Prostate gland (tissue), 2 donors: ENCODE measurements at regions not wholly inside any gene's neighbourhood (a gene's known extent, or its start where the extent isn't known, plus 50 kb on each side); places are given as distances from the start of the nearest gene placed in this dataset.

ENCODE experiments used
- DNase-seq: peaks from one replicate; pipeline ENCODE4 v3.0.0-alpha.2; 2019; ENCODE audit warnings: low spot score
- H3K27ac ChIP-seq, 2 donors: fragments of 200-600 bp; sonication (generic); 2 replicates each; pipeline ENCODE4 v1.5.1; 2017 to 2019
- H3K27me3 ChIP-seq: fragments of 200-600 bp; sonication (generic); replicated peaks from 2 replicates; pipeline ENCODE4 v1.5.1; 2019; ENCODE audit not compliant: insufficient read depth
- H3K36me3 ChIP-seq, 2 donors: fragments of 200-600 bp; sonication (generic); 1 replicate in 1 of 2; 2 replicates in 1 of 2; pipeline versions ENCODE4 v1.5.1 to v1.8.1; 2017 to 2019
- H3K4me1 ChIP-seq: fragments of 200-600 bp; sonication (generic); replicated peaks from 2 replicates; pipeline ENCODE4 v1.5.1; 2019
- H3K4me3 ChIP-seq, 2 donors: fragments of 200-600 bp; sonication (generic); 2 replicates each; pipeline ENCODE4 v1.5.1; 2017 to 2019
- H3K9me3 ChIP-seq: fragments of 200-600 bp; sonication (generic); 2 replicates; pipeline ENCODE4 v1.5.1; 2017
- POLR2A ChIP-seq: fragments of 450-650 bp; IDR thresholded peaks from one replicate; pipeline ENCODE4 v1.6.1; 2016; ENCODE audit warnings: antibody characterized with exemption, mild to moderate bottlenecking
- POLR2AphosphoS5 ChIP-seq: sonication (generic); formaldehyde crosslinking; IDR thresholded peaks from one replicate; pipeline ENCODE4 v1.6.1; 2017; ENCODE audit warnings: antibody characterized with exemption
- WGBS: methylation state at CpG from one replicate; pipeline ENCODE4 v1.1.5; 2018; 5-methylcytosine and 5-hydroxymethylcytosine counted together
- intact Hi-C: fragments of 100-400 bp; cut with DNase I; formaldehyde crosslinking; loops from one replicate; pipeline ENCODE4 v1.14.2; 2022
- TF ChIP-seq, protein P1 (sequence below), 4 experiments: fragments of 200-600 bp in 2 of 4; fragments of 450-650 bp in 2 of 4; sonication (generic) in 2 of 4; IDR thresholded peaks; 1 replicate in 3 of 4; 2 replicates in 1 of 4; pipeline ENCODE4 v1.5.1; 2016 to 2019; ENCODE audit warnings: antibody characterized with exemption in 4 of 4, mild to moderate bottlenecking in 2 of 4, moderate library complexity in 2 of 4

- intact Hi-C loops, result no loop called here
- Histone ChIP-seq H3K9me3 (no peaks in the 10 kb centered on the region), H3K4me1 (no peaks in the 10 kb centered on the region), H3K27me3 (no peaks in the 10 kb centered on the region), H3K36me3 (no peaks in the 10 kb centered on the region), H3K4me3 (no peak overlapping the region), H3K27ac (no peak overlapping the region)
- no peak for TF ChIP-seq POLR2AphosphoS5
- TF ChIP-seq, protein P1, sequence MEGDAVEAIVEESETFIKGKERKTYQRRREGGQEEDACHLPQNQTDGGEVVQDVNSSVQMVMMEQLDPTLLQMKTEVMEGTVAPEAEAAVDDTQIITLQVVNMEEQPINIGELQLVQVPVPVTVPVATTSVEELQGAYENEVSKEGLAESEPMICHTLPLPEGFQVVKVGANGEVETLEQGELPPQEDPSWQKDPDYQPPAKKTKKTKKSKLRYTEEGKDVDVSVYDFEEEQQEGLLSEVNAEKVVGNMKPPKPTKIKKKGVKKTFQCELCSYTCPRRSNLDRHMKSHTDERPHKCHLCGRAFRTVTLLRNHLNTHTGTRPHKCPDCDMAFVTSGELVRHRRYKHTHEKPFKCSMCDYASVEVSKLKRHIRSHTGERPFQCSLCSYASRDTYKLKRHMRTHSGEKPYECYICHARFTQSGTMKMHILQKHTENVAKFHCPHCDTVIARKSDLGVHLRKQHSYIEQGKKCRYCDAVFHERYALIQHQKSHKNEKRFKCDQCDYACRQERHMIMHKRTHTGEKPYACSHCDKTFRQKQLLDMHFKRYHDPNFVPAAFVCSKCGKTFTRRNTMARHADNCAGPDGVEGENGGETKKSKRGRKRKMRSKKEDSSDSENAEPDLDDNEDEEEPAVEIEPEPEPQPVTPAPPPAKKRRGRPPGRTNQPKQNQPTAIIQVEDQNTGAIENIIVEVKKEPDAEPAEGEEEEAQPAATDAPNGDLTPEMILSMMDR (IDR thresholded peaks at IDR 0.05), result no peak
- DNase-seq, result no peak
- WGBS, result 95% methylated on average over 3 of the region's 3 CpGs
Observed at GRCh38 chr7:10577866-10578374, 395.8 kb upstream of the PHF14 start.

DNA sequence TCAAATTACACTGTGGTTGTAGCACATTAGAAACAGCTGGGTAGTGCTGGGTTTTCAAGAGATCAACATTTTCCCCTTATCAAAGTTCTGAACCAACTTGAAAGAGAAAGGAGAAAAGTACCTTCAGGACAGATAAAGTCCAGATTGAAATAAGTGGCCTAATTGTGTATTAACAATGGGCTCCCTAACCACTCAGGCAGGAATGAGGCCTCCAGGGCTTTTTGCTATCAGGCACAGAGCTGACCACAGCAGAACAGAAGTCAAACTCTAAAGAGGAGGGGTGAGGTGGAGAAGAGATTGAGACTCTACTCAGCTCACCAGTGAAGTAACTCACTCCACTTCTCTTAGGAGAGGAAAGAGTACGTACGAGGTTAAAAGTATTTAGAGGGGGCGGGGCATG lies 394.1 kb upstream of the PHF14 start:
- 81% methylated on average over 3 of the region's 3 CpGs for WGBS
- TF ChIP-seq POLR2AphosphoS5 (no peak), POLR2A (no peak)
- TF ChIP-seq, protein P1 (IDR thresholded peaks at IDR 0.05), result no peak
- intact Hi-C loops, result no loop called here
- H3K36me3 ChIP-seq, result no peaks in the 10 kb centered on the region
- H3K27me3 ChIP-seq, result no peaks in the 10 kb centered on the region
- H3K27ac ChIP-seq, result no peak overlapping the region
- H3K4me1 ChIP-seq, result no peaks in the 10 kb centered on the region
- H3K9me3 ChIP-seq, result no peaks in the 10 kb centered on the region
- no peak for DNase-seq
- no peak overlapping the region for H3K4me3 ChIP-seq

DNA sequence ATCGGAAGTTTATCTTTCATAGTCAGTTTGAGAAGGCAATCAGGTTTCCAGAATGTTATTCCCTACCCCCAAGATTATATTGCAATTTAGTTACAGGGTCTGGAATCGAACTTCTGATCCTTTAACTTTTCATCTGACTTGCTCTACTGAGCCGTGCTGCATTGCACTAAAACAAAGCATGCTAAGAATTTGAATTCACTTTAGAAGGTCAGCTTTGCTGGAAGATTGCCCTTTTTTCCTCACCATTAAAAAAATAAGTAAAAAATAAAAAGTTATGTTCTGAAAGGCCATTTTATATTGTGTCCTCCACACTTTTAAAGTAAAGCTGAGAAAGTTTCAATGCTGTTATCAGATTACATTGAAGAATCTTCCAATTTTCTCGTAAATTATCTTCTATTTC lies 388.8 kb upstream of the PHF14 start:
- Histone ChIP-seq H3K4me1 (no peaks in the 10 kb centered on the region), H3K27ac (no peak overlapping the region), H3K4me3 (no peak overlapping the region), H3K27me3 (no peaks in the 10 kb centered on the region), H3K9me3 (no peaks in the 10 kb centered on the region), H3K36me3 (no peaks in the 10 kb centered on the region)
- WGBS, result 49% methylated on average over 4 of the region's 4 CpGs
- no peak for DNase-seq
- TF ChIP-seq, protein P1 (IDR thresholded peaks at IDR 0.05), result no peak
- no peak for TF ChIP-seq POLR2A
- no peak for TF ChIP-seq POLR2AphosphoS5
- intact Hi-C loops, result no loop called here

- no peak overlapping the region for H3K4me3 ChIP-seq
- no peak overlapping the region for H3K27ac ChIP-seq
- DNase-seq, result no peak
- H3K36me3 ChIP-seq, result no peaks in the 10 kb centered on the region
- no peaks in the 10 kb centered on the region for H3K27me3 ChIP-seq
- TF ChIP-seq POLR2AphosphoS5 (no peak), POLR2A (no peak)
- TF ChIP-seq, protein P1 (IDR thresholded peaks at IDR 0.05), result no peak
- no peaks in the 10 kb centered on the region for H3K4me1 ChIP-seq
- intact Hi-C loops, result no loop called here
- no peaks in the 10 kb centered on the region for H3K9me3 ChIP-seq
- WGBS, result 84% methylated on average over 1 of the region's 1 CpG
Observed at GRCh38 chr7:10588084-10588483, 385.6 kb upstream of the PHF14 start.

- Histone ChIP-seq H3K4me1 (no peaks in the 10 kb centered on the region), H3K36me3 (no peaks in the 10 kb centered on the region), H3K4me3 (no peak overlapping the region), H3K27ac (no peak overlapping the region), H3K9me3 (no peaks in the 10 kb centered on the region), H3K27me3 (no peaks in the 10 kb centered on the region)
- 43% methylated on average over 2 of the region's 2 CpGs for WGBS
- TF ChIP-seq POLR2AphosphoS5 (no peak), POLR2A (no peak)
- TF ChIP-seq, protein P1 (IDR thresholded peaks at IDR 0.05), result no peak
- intact Hi-C loops, result no loop called here
- DNase-seq, result no peak
Observed at GRCh38 chr7:10592604-10593003, 381.1 kb upstream of the PHF14 start.
